Kidney (tissue), 13 donors: ENCODE measurements at regions not wholly inside any gene's neighbourhood (a gene's known extent, or its start where the extent isn't known, plus 50 kb on each side); places are given as distances from the start of the nearest gene placed in this dataset.

ENCODE experiments used
- DNase-seq, 5 donors: peaks; one replicate each; pipeline ENCODE4 v3.0.0-alpha.2; 2013 to 2020
- FAIRE-seq: peaks from 2 replicates; lab custom pipeline; 2012; peaks lifted over from hg19 to GRCh38; lab: Jason Lieb, UNC
- H3K27ac ChIP-seq, 2 donors: one replicate each; pipeline ENCODE4 v1.7.0; 2013; ENCODE audit warnings: low read depth in 2 of 2, low read length in 2 of 2, inconsistent platforms in 1 of 2
- H3K27me3 ChIP-seq: one replicate; pipeline ENCODE4 v1.7.1; 2013; ENCODE audit warnings: low read length, inconsistent platforms; ENCODE audit not compliant: control insufficient read depth, insufficient read depth
- H3K36me3 ChIP-seq, 3 donors: one replicate each; pipeline versions ENCODE4 v1.7.0 to v1.7.1; 2013; ENCODE audit warnings: low read length in 3 of 3, control low read depth in 1 of 3, inconsistent platforms in 1 of 3; ENCODE audit not compliant: insufficient read depth in 3 of 3, control insufficient read depth in 2 of 3
- H3K4me1 ChIP-seq, 3 donors: one replicate each; pipeline versions ENCODE4 v1.7.0 to v1.7.1; 2013; ENCODE audit warnings: low read length in 3 of 3, inconsistent platforms in 1 of 3, low read depth in 1 of 3; ENCODE audit not compliant: control insufficient read depth in 2 of 3, insufficient read depth in 2 of 3
- H3K4me3 ChIP-seq, 3 donors: one replicate each; pipeline versions ENCODE4 v1.7.0 to v1.8.1; 2013; ENCODE audit warnings: low read length in 3 of 3, control low read depth in 1 of 3, inconsistent platforms in 1 of 3
- H3K9ac ChIP-seq, 3 donors: one replicate each; pipeline versions ENCODE4 v1.7.0 to v1.7.1; 2013; ENCODE audit warnings: low read length in 3 of 3, control low read depth in 1 of 3, inconsistent platforms in 1 of 3
- H3K9me3 ChIP-seq, 3 donors: one replicate each; pipeline versions ENCODE4 v1.7.0 to v1.7.1; 2013; ENCODE audit warnings: low read length in 3 of 3, control low read depth in 1 of 3, inconsistent platforms in 1 of 3; ENCODE audit not compliant: control insufficient read depth in 2 of 3, insufficient read depth in 1 of 3
- CTCF ChIP-seq: IDR thresholded peaks from 3 replicates; pipeline ENCODE4 v1.5.1; 2012; ENCODE audit warnings: mild to moderate bottlenecking, moderate library complexity, borderline replicate concordance; ENCODE audit not compliant: insufficient read depth; ENCODE audit errors: extremely low read depth
- intact Hi-C: fragments of 100-400 bp; cut with DNase I; formaldehyde crosslinking; loops from one replicate; pipeline ENCODE4 v1.11.1; 2022
- donor health status: control.
- donor health status: control.
- donor health status: control.
- donor health status: control.
- donor health status: control.
- donor health status: DM: yes; HTN: yes; CAD: no.
- donor health status: Normal renal cell carcinoma (clear cell type).

- DNase-seq (no peak), FAIRE-seq (no peak)
- Histone ChIP-seq H3K27ac (no peak overlapping the region), H3K27me3 (no peaks in the 10 kb centered on the region), H3K9ac (no peak overlapping the region), H3K36me3 (no peaks in the 10 kb centered on the region), H3K4me3 (no peak overlapping the region), H3K9me3 (no peaks in the 10 kb centered on the region), H3K4me1 (no peaks in the 10 kb centered on the region)
- TF ChIP-seq CTCF: no peak
- intact Hi-C loops: no loop called here
These were observed 195.2 kb upstream of the HS3ST5 start for GRCh38 chr6:114537977-114538376.

GRCh38 chr6:114534813-114535212 is 192.0 kb upstream of the HS3ST5 start:
- H3K36me3 ChIP-seq: no peaks in the 10 kb centered on the region
- DNase-seq (no peak), FAIRE-seq (no peak)
- intact Hi-C loops: no loop called here
- no peaks in the 10 kb centered on the region for H3K9me3 ChIP-seq
- no peak overlapping the region for H3K4me3 ChIP-seq
- TF ChIP-seq CTCF: no peak
- H3K27me3 ChIP-seq: no peaks in the 10 kb centered on the region
- H3K9ac ChIP-seq: no peak overlapping the region
- no peaks in the 10 kb centered on the region for H3K4me1 ChIP-seq
- no peak overlapping the region for H3K27ac ChIP-seq

GRCh38 chr6:114524081-114524480 is 181.3 kb upstream of the HS3ST5 start:
- Histone ChIP-seq H3K9me3 (no peaks in the 10 kb centered on the region), H3K27me3 (no peaks in the 10 kb centered on the region), H3K9ac (no peak overlapping the region), H3K4me1 (no peaks in the 10 kb centered on the region), H3K36me3 (no peaks in the 10 kb centered on the region), H3K27ac (no peak overlapping the region), H3K4me3 (no peak overlapping the region)
- no peak for TF ChIP-seq CTCF
- FAIRE-seq (no peak), DNase-seq (no peak)
- intact Hi-C loops: no loop called here

- FAIRE-seq: no peak
- intact Hi-C loops: no loop called here
These were observed 180.7 kb upstream of the HS3ST5 start for GRCh38 chr6:114523508-114523907.

More at GRCh38 chr6:114523508-114523907, 180.7 kb upstream of the HS3ST5 start:
- Histone ChIP-seq H3K27ac (no peak overlapping the region), H3K27me3 (no peaks in the 10 kb centered on the region), H3K36me3 (no peaks in the 10 kb centered on the region), H3K4me3 (no peak overlapping the region), H3K9me3 (no peaks in the 10 kb centered on the region), H3K9ac (no peak overlapping the region), H3K4me1 (no peaks in the 10 kb centered on the region)
- TF ChIP-seq CTCF: no peak
- DNase-seq: no peak
